NOMO-1 treated with DMSO at 0.1 percent for 48 hours (cell line): ENCODE measurements at regions not wholly inside any gene's neighbourhood (a gene's known extent, or its start where the extent isn't known, plus 50 kb on each side); places are given as distances from the start of the nearest gene placed in this dataset.
"Not testable (repeated sequence)": the region's sequence is repeated elsewhere in the genome, so short reads cannot be mapped to it uniquely, and the experiment has no call there.

Source experiments
- DNase-seq: peaks from one replicate; lab custom pipeline; 2025; ENCODE audit not compliant: unreplicated experiment; lab: John Stamatoyannopoulos, UW

DNA sequence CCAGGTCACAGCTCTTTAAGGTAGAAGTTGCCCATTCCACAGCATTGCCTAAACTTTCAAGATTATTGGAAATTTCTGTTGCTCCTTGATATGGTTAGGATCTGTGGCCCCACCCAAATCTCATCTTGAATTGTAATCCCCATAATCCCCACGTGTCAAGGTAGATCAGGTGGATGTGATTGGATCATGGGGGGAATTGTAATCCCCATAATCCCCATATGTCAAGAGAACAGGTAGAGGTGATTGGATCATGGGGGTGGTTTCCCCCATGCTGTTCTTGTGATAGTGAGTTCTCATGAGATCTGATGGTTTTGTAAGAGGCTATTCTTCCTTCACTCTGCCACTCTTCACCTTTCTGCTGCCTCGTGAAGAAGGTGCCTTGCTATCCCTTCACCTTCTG lies 327.4 kb upstream of the MAP3K7 start:
- no peak for DNase-seq

GRCh38 chr6:90913266-90913960 lies 326.5 kb upstream of the MAP3K7 start:
- DNase-seq: no peak

DNA sequence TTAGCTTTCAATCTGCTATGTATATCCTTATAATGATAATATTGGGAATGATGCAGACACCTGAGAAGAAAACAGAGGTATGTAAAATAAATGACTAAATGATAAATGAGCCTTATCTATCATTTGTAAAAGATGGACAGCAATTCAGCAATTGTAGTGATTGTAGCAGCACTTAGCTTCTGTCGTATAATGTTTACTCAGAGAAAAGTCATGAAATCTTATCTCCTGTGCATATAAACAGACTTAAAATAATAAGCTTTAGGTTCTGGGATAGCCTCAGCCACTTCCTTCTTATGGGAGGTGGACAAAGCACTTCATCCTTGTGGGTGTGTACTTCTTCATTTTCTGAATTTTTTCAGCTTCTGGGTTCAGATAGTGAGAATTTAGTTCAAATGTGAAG lies 324.8 kb upstream of the MAP3K7 start:
- DNase-seq: no peak

- DNase-seq: no peak
Measured at GRCh38 chr6:90910893-90911292, 324.0 kb upstream of the MAP3K7 start.

DNA sequence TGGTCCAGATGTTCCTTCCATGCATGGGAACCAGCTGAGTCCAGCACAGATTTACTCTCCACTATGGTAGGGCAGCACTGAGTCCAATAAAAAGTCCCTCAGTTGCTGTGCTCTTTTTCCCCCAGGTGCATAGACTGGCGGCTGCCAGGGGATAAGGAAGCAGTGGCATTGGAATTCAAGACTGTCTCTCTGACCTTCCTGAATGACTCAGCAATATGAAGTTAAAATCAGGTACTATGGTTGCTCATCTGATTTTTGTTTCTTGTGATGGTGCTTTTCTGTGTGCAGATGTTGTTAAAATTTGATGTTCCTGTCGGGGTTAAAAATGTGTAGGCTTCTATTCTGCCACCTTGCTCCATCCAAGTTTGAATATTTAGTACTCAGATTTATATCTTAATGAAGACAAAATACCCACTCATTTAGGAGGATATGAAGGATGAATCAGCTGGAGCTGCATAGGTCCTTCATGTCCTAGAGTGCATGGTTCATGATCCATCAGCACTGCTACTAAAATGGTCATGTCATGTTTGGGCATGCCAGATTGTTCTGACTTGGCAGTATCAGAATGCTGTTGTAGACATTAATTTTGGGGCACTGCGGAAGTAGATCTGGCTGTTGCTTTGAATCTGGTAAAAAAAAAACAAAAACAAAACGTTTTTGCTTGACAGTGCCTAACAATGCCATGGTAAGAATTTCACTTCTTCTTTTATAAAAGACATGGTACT lies 321.2 kb upstream of the MAP3K7 start:
- peak; percentile 19 for DNase-seq

DNA sequence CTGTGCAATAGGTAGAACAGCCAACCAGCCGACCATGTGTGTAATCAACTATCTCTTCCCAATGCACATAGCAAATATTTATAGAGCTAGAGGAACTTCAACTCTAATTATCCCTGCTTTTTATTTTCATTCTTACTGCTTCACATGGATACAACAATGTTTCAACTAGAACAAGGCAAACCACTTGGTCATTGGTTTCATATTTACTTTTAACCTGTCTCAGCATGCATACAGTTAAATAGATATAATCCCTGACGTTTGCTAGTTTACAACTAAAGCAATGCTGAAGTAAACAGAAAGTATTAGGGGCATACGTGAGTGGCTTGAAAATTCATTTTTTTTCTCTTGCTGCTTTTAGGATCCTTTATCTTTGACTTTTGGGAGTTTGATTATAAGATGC lies 318.5 kb upstream of the MAP3K7 start:
- DNase-seq: no peak

GRCh38 chr6:90900034-90900433 lies 313.2 kb upstream of the MAP3K7 start:
- no peak for DNase-seq

DNA sequence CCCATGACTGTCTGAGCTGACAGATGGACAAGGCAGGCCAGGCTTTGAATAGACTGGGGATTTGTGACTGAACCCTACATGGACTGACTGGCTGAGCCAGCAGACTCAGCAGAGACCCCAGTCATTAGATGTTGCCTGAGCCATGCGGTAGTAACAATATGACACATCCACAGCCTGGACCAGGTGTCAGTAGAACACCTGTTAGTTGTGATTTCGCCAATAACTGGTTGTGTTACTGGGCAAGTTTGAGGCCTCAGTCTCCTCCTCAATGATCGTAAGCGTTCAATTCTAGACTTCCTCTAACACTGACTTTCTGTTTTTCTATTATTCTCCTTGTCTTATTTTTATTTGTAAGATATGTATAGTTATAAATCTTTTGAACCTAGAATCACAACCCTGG lies 311.9 kb upstream of the MAP3K7 start:
- DNase-seq: no peak

DNA sequence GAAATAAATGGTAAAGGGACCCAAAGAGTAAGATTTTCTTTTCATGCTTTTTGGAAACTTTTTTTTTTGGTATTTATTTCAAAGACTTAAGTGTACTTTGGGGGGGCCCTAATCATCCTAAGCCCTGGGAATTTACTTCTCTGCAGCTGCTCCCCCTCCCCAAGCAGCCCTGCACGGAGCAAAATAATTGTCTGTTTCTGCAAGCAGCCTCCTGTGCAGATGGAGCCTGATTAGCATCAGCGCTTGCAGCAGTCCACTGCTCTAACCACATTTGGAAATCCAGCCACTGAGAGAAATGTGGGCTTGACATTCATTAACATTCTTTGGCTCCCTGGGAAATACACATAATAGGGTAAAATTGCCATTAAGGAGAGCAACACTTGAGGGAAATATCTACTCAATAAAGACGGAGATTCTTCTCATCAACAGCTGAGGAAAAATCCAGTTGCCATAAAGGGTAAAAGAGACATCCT lies 309.2 kb upstream of the MAP3K7 start:
- no peak for DNase-seq

GRCh38 chr6:90895299-90896074 lies 308.6 kb upstream of the MAP3K7 start:
- DNase-seq: peak; percentile 67

DNA sequence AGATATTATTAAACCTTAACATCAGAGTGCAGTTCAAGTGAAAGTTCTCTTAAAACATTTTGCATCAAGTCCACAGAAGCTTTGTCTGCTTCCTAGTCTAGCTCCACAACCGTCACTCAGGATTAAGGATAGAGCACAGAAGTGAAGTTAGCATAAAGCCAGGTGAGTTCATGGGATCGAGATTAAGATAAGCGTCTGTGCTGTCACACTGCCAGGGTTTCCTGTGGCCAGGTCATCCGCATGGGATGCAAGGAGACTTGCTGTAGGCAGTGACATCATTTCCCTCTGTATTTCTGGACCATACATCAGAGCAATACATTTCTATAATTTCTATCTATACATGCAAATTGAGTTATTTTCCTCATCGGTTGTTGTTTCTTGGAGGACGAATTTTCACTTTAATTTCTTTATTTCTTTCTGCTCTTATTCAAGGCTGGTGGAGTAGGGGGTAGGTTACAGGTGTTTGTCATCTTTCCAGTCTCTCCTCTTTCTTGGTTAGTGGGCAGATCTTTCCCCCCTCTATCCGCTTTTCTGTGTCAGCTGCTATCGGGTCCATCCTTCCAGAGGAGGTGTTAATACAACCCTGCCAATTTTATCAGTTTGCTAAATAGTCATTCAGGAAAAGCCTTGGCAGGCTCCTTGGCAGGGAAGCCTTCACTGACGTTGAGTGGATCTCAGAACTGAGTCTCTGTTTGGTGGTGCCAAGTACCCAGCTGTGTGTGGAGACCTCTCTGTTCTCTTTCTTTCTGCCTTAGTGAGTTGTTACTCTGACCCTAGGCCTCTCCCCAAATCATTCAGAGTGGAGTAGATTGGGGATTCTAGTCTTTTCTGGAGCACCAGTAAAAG lies 307.6 kb upstream of the MAP3K7 start:
- no peak for DNase-seq

GRCh38 chr6:90893400-90893799 lies 306.5 kb upstream of the MAP3K7 start:
- DNase-seq: peak; percentile 73

GRCh38 chr6:90892271-90892670 lies 305.4 kb upstream of the MAP3K7 start:
- DNase-seq: no peak

DNA sequence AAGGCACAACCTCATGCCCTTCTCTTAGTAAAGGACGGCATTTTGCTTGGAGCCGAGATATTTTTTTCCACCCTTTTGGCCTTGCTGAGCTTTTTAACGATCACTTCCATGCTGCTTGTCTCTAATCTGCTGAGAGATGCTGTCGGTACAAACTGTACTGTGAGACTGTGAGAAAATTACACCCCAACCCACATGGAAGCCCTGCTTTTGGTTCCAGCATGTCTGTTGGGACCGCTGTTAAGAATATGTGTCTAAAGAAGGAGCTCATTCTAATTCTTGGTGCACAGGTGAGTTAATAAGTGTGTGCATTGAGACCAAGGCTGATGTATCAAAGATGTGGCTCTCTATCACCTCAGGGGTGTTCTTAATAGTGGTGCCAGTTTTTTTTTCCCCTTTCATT lies 304.5 kb upstream of the MAP3K7 start:
- no peak for DNase-seq

GRCh38 chr6:90890683-90891330 lies 303.9 kb upstream of the MAP3K7 start:
- no peak for DNase-seq

DNA sequence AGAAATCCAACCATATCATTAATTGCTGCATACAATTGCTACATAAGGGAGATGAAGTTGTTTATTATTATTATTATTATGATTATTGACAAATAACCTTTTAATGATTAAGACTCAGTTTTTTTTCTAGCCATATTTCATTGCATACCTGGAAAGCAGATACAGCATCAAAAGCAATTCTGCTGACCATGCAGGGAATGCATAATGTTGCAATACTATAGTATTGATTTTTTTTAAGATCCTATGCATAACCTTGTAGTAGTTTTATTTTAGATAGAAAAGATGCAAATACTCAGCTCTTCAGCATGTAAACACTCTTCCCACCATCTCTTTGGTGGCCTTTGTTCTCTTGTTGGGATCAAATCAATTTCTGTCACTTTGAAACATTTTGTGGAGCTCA lies 300.9 kb upstream of the MAP3K7 start:
- no peak for DNase-seq

DNA sequence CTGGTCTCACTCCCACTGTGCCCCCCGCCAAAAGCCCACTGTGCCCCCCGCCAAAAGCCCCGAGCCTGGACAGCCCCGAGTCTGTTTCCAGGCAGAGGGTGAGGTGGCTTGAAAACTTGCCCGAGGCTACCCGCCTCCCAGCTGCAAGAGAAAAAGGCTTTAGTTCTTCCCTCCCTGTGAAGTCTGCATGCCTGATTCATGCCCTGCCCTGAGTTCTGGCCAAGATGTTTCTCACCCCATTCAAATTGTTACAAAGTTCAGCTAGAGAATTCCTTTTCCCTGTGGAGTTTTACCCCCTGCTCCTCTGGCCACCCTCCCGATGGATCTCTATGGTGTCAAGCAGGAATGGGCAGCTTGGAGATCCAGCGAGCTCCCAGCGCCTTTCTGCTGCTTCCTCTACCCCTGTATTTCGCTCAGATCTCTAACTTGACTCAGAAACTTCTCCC lies 298.8 kb upstream of the MAP3K7 start:
- DNase-seq: no peak

DNA sequence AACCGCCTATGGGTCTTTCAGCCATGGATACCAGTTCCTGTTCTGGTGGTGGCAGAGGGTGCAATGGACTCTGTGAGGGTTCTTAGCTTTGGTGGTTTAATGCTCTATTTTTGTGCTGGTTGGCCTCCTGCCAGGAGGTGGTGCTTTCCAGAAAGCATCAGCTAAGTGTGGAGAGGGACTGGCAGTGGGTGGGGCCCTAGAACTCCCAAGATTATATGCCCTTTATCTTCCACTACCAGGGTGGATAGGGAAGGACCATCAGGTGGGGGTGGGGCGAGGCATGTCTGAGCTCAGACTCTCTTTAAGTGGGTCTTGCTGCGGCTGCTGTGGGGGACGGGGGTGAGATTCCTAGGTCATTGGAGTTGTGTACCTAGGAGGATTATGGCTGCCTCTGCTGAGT lies 298.3 kb upstream of the MAP3K7 start:
- DNase-seq: not testable (repeated sequence)

GRCh38 chr6:90877616-90878015 lies 290.7 kb upstream of the MAP3K7 start:
- no peak for DNase-seq

- peak; percentile 41 for DNase-seq
Measured at GRCh38 chr6:90874931-90875330, 288.1 kb upstream of the MAP3K7 start.
